ENCODE measurements at regions not wholly inside any gene's neighbourhood (a gene's known extent, or its start where the extent isn't known, plus 50 kb on each side); places are given as distances from the start of the nearest gene placed in this dataset.

DNA sequence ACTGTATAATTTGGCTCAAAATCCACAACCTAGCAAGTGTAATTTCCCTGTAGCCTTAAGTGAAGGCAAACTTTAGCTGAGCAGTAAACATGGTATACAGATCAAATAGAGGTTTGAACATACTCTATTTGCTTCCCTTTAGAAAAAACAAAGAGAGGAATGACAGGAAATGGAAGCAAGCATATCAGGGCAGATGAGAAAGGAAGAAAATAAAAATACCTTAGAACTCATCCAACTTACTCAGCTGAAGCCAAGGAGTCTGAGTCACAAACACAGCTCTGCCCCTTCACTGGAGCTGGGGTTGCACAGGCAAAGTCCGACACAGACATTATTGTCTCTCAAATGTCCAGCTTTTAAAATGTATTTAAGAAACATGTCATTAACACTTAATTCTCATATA, 379.9 kb upstream of the IRAK1BP1 start:
- Histone ChIP-seq H4K5ac (ENCODE audit: low read depth, low read length) (no peak overlapping the region), H3K4me2 (ENCODE audit: low read depth, low read length) (peak overlapping the region; percentile 66; the same call in 1 of the 2 replicates), H3K18ac (ENCODE audit: low read depth, low read length) (peak overlapping the region; percentile 77; the same call in 1 of the 2 replicates), H3K27ac (ENCODE audit: insufficient read depth, low read length) (no peak overlapping the region), H2BK5ac (ENCODE audit: low read depth, low read length, poor library complexity, severe bottlenecking) (peak overlapping the region; percentile 46), H3K14ac (replicated peaks; ENCODE audit: low read depth, low read length) (no peak overlapping the region), H3K23ac (ENCODE audit: low read depth, low read length) (no peak overlapping the region), H4K91ac (ENCODE audit: insufficient read depth, low read depth, low read length) (no peak overlapping the region), H3K9me3 (ENCODE audit: control insufficient read depth, insufficient read depth, low read length) (no peaks in the 10 kb centered on the region), H2BK120ac (ENCODE audit: low read depth, low read length) (peak overlapping the region; percentile 50; the same call in 1 of the 2 replicates), H2AK9ac (replicated peaks; ENCODE audit: low read depth, low read length, poor library complexity) (no peak overlapping the region), H4K20me1 (ENCODE audit: insufficient read depth, low read length) (no peaks in the 10 kb centered on the region), H2BK20ac (ENCODE audit: low read depth, low read length) (no peak overlapping the region), H2AFZ (replicated peaks; ENCODE audit: low read length, poor library complexity) (no peak overlapping the region), H3K4ac (ENCODE audit: low read depth, low read length) (no peak overlapping the region), H3K56ac (ENCODE audit: extremely low read depth, insufficient read depth, low read length) (no peak overlapping the region), H3K4me1 (ENCODE audit: control insufficient read depth, insufficient read depth, low read length) (peaks cover 3% of the 10 kb centered on the region; the same call in 1 of the 2 replicates), H2BK15ac (ENCODE audit: low read depth, low read length) (no peak overlapping the region), H3K79me1 (ENCODE audit: low read depth in 1 of 2, low read length in 2 of 2) (no peaks in the 10 kb centered on the region; a peak in 1 of 4 replicates), H3K27me3 (ENCODE audit: control insufficient read depth, insufficient read depth, low read length) (no peaks in the 10 kb centered on the region), H3K9me1 (ENCODE audit: insufficient read depth, low read length) (no peaks in the 10 kb centered on the region), H3K9ac (ENCODE audit: low read depth, low read length) (no peak overlapping the region), H3K36me3 (ENCODE audit: control insufficient read depth, insufficient read depth, low read length) (no peaks in the 10 kb centered on the region), H2AK5ac (ENCODE audit: low read depth, low read length) (no peak overlapping the region), H3K4me3 (ENCODE audit: insufficient read depth, low read depth, low read length) (no peak overlapping the region), H4K8ac (ENCODE audit: low read depth in 2 of 2, low read length in 2 of 2) (peak overlapping the region in 1 of 2 experiments; percentile 40; a peak in 2 of 4 replicates)
- ATAC-seq (ENCODE audit: low read depth) (peak; percentile 70), DNase-seq (peak; percentile 55)
- in situ Hi-C loops (cut with MboI; ENCODE audit: low sequenced_read_pairs), result no loop called here
- WGBS, 2 experiments (ENCODE audit: extremely low coverage in 2 of 2, insufficient read length in 1 of 2), result no CpG with 5 or more reads among the region's 1 CpG
- TF ChIP-seq CHD1 (IDR thresholded peaks at IDR 0.05; ENCODE audit: low read depth, low read length) (no peak), RAD21 (IDR thresholded peaks at IDR 0.05; ENCODE audit: low read length) (no peak), MXI1 (IDR thresholded peaks at IDR 0.05; ENCODE audit: borderline replicate concordance, low read depth, low read length) (no peak), POLR2A (IDR thresholded peaks at IDR 0.05; ENCODE audit: low read depth, low read length) (no peak), MAFK (IDR thresholded peaks at IDR 0.05; ENCODE audit: low read depth, low read length) (no peak), CEBPB (IDR thresholded peaks at IDR 0.05; ENCODE audit: low read depth, low read length) (no peak), RFX5 (IDR thresholded peaks at IDR 0.05; ENCODE audit: low read depth, low read length) (no peak), NFE2L2 (IDR thresholded peaks at IDR 0.05; ENCODE audit: low read depth, low read length) (no peak), FOS (IDR thresholded peaks at IDR 0.05; ENCODE audit: low read depth, low read length) (no peak), BHLHE40 (IDR thresholded peaks at IDR 0.05; ENCODE audit: low read depth, low read length) (no peak), RCOR1 (IDR thresholded peaks at IDR 0.05; ENCODE audit: insufficient replicate concordance, low read length) (no peak), MAZ (IDR thresholded peaks at IDR 0.05; ENCODE audit: borderline replicate concordance, low read depth, low read length) (no peak), SMC3 (IDR thresholded peaks at IDR 0.05; ENCODE audit: low read depth, low read length) (no peak)
- TF ChIP-seq, protein P1, sequence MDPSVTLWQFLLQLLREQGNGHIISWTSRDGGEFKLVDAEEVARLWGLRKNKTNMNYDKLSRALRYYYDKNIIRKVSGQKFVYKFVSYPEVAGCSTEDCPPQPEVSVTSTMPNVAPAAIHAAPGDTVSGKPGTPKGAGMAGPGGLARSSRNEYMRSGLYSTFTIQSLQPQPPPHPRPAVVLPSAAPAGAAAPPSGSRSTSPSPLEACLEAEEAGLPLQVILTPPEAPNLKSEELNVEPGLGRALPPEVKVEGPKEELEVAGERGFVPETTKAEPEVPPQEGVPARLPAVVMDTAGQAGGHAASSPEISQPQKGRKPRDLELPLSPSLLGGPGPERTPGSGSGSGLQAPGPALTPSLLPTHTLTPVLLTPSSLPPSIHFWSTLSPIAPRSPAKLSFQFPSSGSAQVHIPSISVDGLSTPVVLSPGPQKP (IDR thresholded peaks at IDR 0.05; ENCODE audit: borderline replicate concordance, low read depth, low read length), result no peak
- TF ChIP-seq, protein P2, sequence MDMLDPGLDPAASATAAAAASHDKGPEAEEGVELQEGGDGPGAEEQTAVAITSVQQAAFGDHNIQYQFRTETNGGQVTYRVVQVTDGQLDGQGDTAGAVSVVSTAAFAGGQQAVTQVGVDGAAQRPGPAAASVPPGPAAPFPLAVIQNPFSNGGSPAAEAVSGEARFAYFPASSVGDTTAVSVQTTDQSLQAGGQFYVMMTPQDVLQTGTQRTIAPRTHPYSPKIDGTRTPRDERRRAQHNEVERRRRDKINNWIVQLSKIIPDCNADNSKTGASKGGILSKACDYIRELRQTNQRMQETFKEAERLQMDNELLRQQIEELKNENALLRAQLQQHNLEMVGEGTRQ (IDR thresholded peaks at IDR 0.05; ENCODE audit: low read depth, low read length), result no peak
- TF ChIP-seq, protein P3, sequence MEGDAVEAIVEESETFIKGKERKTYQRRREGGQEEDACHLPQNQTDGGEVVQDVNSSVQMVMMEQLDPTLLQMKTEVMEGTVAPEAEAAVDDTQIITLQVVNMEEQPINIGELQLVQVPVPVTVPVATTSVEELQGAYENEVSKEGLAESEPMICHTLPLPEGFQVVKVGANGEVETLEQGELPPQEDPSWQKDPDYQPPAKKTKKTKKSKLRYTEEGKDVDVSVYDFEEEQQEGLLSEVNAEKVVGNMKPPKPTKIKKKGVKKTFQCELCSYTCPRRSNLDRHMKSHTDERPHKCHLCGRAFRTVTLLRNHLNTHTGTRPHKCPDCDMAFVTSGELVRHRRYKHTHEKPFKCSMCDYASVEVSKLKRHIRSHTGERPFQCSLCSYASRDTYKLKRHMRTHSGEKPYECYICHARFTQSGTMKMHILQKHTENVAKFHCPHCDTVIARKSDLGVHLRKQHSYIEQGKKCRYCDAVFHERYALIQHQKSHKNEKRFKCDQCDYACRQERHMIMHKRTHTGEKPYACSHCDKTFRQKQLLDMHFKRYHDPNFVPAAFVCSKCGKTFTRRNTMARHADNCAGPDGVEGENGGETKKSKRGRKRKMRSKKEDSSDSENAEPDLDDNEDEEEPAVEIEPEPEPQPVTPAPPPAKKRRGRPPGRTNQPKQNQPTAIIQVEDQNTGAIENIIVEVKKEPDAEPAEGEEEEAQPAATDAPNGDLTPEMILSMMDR (conservative IDR thresholded peaks at IDR 0.05; ENCODE audit: low read depth, low read length), result no peak
- BruUV-seq (replicated peaks), result no TSS peak
- CTCF ChIA-PET, result no interaction called here
- POLR2A ChIA-PET (ENCODE audit: unreplicated experiment), result no interaction called here
- dilution Hi-C loops (cut with HindIII; ENCODE audit: low sequenced_read_pairs, unreplicated experiment), result no loop called here
- intact Hi-C loops (cut with micrococcal nuclease), result no loop called here

All from IMR-90 (cell line).